NCI-H146 treated with DMSO at 0.1 percent for 48 hours (cell line): ENCODE measurements at regions not wholly inside any gene's neighbourhood (a gene's known extent, or its start where the extent isn't known, plus 50 kb on each side); places are given as distances from the start of the nearest gene placed in this dataset.

Experiments used
- DNase-seq: peaks from one replicate; lab custom pipeline; 2025; ENCODE audit not compliant: unreplicated experiment; lab: John Stamatoyannopoulos, UW

- DNase-seq: no peak
Measured at GRCh38 chr5:52710310-52710971, 77.3 kb upstream of the ITGA1 start.

GRCh38 chr5:52710972-52711596 lies 76.6 kb upstream of the ITGA1 start:
- no peak for DNase-seq

- DNase-seq: no peak
Measured at GRCh38 chr5:52712354-52712753, 75.4 kb upstream of the ITGA1 start.

GRCh38 chr5:52725065-52725746 lies 62.5 kb upstream of the ITGA1 start:
- DNase-seq: peak; percentile 38

GRCh38 chr5:52725808-52726207 lies 61.9 kb upstream of the ITGA1 start:
- DNase-seq: peak; percentile 58

- DNase-seq: no peak
Measured at GRCh38 chr5:52727020-52727419, 60.7 kb upstream of the ITGA1 start.

- DNase-seq: no peak
Measured at GRCh38 chr5:52727576-52727975, 60.1 kb upstream of the ITGA1 start.

- DNase-seq: no peak
Measured at GRCh38 chr5:52728224-52728623, 59.5 kb upstream of the ITGA1 start.

- DNase-seq: no peak
Measured at GRCh38 chr5:52728686-52729085, 59.0 kb upstream of the ITGA1 start.

- DNase-seq: no peak
Measured at GRCh38 chr5:52731274-52732027, 56.3 kb upstream of the ITGA1 start.

- no peak for DNase-seq
Measured at GRCh38 chr5:52734557-52734956, 53.2 kb upstream of the ITGA1 start.

GRCh38 chr5:52735139-52735538 lies 52.6 kb upstream of the ITGA1 start:
- DNase-seq: no peak
